Body of pancreas (tissue), 4 donors: ENCODE measurements at regions not wholly inside any gene's neighbourhood (a gene's known extent, or its start where the extent isn't known, plus 50 kb on each side); places are given as distances from the start of the nearest gene placed in this dataset.

Source experiments
- ATAC-seq: fragments of 150-250 bp; one replicate; pipeline ENCODE4 v1.9.1; 2016
- DNase-seq, 4 donors: peaks; one replicate each; pipeline ENCODE4 v3.0.0-alpha.2; 2019
- H3K27ac ChIP-seq, 4 donors: fragments of 200-600 bp; sonication (generic); 1 replicate in 3 of 4; 2 replicates in 1 of 4; pipeline versions ENCODE4 v1.5.1 to v1.6.1; 2016 to 2019; ENCODE audit warnings: mild to moderate bottlenecking in 1 of 4, mixed read lengths in 1 of 4, moderate library complexity in 1 of 4
- H3K27me3 ChIP-seq, 2 donors: fragments of 200-600 bp; sonication (generic); one replicate each; pipeline ENCODE4 v1.6.0; 2016; ENCODE audit warnings: mild to moderate bottlenecking in 1 of 2
- H3K36me3 ChIP-seq, 2 donors: fragments of 200-600 bp; sonication (generic); replicated peaks in 1 of 2; 2 replicates each; pipeline ENCODE4 v1.5.1; 2016; ENCODE audit warnings: low read depth in 2 of 2; ENCODE audit not compliant: insufficient read depth in 1 of 2
- H3K4me1 ChIP-seq: fragments of 200-600 bp; sonication (generic); one replicate; pipeline ENCODE4 v1.6.0; 2016
- H3K4me3 ChIP-seq, 2 donors: fragments of 200-600 bp; sonication (generic); 1 replicate in 1 of 2; 2 replicates in 1 of 2; pipeline ENCODE4 v1.5.1; 2016 to 2019
- H3K9me3 ChIP-seq, 3 donors: fragments of 200-600 bp; sonication (generic); 1 replicate in 2 of 3; 2 replicates in 1 of 3; pipeline ENCODE4 v1.5.1; 2016
- POLR2A ChIP-seq, 3 donors: fragments of 450-650 bp; IDR thresholded peaks; one replicate each; pipeline ENCODE4 v1.6.1; 2016; ENCODE audit warnings: antibody characterized with exemption in 3 of 3, mild to moderate bottlenecking in 2 of 3
- WGBS, 2 donors: methylation state at CpG; one replicate each; pipeline ENCODE4 v1.1.5; 2017; 5-methylcytosine and 5-hydroxymethylcytosine counted together
- intact Hi-C: fragments of 100-400 bp; cut with DNase I; formaldehyde crosslinking; loops from one replicate; pipeline ENCODE4 v1.15.1; 2023
- TF ChIP-seq, protein P1 (sequence below), 7 experiments: fragments of 450-650 bp in 4 of 7; fragments of 200-600 bp in 3 of 7; sonication (generic) in 3 of 7; IDR thresholded peaks; one replicate each; pipeline ENCODE4 v1.5.1; 2016 to 2019; ENCODE audit warnings: antibody characterized with exemption in 7 of 7

GRCh38 chr3:27827041-27827440 lies 104.9 kb upstream of the EOMES start:
- WGBS, 2 donors: 40 to 52% methylated on average over 3 of the region's 3 CpGs
- H3K36me3 ChIP-seq: no peaks in the 10 kb centered on the region
- intact Hi-C loops: no loop called here
- ATAC-seq (no peak), DNase-seq (no peak)
- H3K27me3 ChIP-seq: no peaks in the 10 kb centered on the region
- H3K4me3 ChIP-seq: no peak overlapping the region
- TF ChIP-seq POLR2A (IDR thresholded peaks at IDR 0.05): no peak
- TF ChIP-seq, protein P1, sequence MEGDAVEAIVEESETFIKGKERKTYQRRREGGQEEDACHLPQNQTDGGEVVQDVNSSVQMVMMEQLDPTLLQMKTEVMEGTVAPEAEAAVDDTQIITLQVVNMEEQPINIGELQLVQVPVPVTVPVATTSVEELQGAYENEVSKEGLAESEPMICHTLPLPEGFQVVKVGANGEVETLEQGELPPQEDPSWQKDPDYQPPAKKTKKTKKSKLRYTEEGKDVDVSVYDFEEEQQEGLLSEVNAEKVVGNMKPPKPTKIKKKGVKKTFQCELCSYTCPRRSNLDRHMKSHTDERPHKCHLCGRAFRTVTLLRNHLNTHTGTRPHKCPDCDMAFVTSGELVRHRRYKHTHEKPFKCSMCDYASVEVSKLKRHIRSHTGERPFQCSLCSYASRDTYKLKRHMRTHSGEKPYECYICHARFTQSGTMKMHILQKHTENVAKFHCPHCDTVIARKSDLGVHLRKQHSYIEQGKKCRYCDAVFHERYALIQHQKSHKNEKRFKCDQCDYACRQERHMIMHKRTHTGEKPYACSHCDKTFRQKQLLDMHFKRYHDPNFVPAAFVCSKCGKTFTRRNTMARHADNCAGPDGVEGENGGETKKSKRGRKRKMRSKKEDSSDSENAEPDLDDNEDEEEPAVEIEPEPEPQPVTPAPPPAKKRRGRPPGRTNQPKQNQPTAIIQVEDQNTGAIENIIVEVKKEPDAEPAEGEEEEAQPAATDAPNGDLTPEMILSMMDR (IDR thresholded peaks at IDR 0.05): no peak
- H3K4me1 ChIP-seq: no peaks in the 10 kb centered on the region
- no peak overlapping the region for H3K27ac ChIP-seq
- H3K9me3 ChIP-seq: no peaks in the 10 kb centered on the region

DNA sequence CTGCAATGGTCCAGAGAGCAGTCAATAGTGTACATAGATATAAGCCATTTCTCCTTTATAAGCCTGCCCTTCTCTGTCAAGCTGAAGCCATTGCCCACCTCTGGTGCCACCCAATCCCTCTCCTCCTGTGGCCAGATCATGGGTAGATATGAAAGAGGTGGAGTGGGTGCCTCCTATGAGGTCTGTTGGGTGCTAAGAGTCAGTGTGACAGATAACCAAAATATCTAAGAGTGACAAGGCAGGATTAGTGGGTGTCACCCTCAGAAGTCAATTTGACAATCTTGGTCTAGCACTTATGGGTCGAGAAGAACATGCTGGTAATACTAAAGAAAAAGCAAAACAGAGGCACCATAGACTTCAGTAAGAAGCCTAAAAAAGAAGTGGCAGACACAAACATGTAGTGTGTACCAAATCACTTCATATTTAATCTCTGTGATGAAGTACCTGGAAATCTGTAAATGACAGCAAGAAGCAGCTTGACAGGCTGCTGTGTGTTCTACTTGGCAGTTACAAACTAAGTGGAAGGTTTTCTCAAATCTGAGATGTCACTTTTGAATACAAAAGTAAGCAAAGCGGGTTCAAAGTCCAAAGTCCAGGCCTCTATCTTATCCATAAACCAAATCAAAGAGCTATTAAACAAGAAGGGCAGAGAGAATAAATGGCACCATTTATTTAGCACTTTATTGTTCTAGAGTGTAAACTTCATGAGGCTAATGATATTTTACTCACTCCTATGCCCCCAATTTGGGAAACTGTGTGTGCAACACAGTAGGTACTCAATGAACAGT lies 118.9 kb upstream of the EOMES start:
- no peaks in the 10 kb centered on the region for H3K9me3 ChIP-seq
- H3K4me1 ChIP-seq: peaks cover 8% of the 10 kb centered on the region
- H3K27ac ChIP-seq: no peak overlapping the region
- no peak overlapping the region for H3K4me3 ChIP-seq
- intact Hi-C loops: no loop called here
- no peak for TF ChIP-seq POLR2A (IDR thresholded peaks at IDR 0.05)
- TF ChIP-seq, protein P1 (IDR thresholded peaks at IDR 0.05): no peak
- ATAC-seq (peak; percentile 24), DNase-seq (no peak)
- no peaks in the 10 kb centered on the region for H3K36me3 ChIP-seq
- 41 to 45% methylated on average over 2 of the region's 2 CpGs for WGBS, 2 donors
- H3K27me3 ChIP-seq: no peaks in the 10 kb centered on the region

DNA sequence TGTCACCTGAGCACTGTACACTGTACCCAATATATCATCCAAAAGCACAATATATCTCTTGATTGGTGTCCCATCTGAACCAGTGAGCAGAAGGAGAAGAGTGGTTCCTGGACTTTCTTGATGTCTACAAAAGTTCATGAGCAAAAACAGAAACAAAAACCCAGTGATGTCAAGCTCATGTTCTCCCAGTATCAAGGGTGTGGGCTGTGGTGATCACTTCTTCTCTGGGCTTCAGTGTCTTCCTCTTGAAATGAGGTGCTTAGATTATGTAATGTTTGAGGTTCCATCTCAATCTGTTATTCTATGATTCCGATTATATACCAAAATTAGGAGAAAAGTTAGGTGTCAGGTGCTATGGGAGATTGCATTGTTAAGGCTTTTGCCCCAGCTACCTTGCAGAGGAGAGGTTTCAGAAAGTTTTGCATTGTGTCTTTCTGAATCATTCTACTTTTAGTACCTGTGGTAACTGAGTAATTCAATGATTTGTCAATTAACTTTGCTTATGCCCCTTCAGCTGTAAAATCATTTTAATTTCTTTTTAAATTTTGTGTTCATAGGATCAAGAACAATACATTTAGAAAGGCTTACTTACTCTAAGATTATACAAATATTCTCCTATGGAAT lies 122.0 kb upstream of the EOMES start:
- no peak for TF ChIP-seq POLR2A (IDR thresholded peaks at IDR 0.05)
- TF ChIP-seq, protein P1 (IDR thresholded peaks at IDR 0.05): no peak
- ATAC-seq: no peak
- WGBS, 2 donors: 41 to 56% methylated on average over 1 of the region's 1 CpG
- Histone ChIP-seq H3K27ac (no peak overlapping the region), H3K4me3 (no peak overlapping the region), H3K27me3 (no peaks in the 10 kb centered on the region), H3K36me3 (no peaks in the 10 kb centered on the region), H3K4me1 (peaks cover 8% of the 10 kb centered on the region), H3K9me3 (no peaks in the 10 kb centered on the region)
- intact Hi-C loops: no loop called here
- DNase-seq: no peak

DNA sequence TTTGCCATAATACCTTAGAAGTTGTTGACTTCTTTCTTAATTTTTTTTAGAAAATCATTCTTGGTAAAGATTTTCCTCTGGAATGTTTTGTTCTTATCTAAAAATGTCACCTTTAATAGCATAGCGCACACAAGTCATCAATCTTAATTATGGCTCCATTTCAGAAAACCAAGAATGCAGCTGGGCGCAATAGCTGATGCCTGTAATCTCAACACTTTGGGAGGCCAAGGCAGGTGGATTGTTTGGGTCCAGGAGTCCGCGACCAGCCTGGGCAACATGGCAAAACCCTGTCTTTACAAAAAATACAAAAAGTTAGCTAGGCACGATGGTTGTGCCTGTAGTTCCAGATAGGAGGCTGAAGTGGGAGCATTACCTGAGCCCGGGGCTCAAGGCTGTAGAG lies 125.6 kb upstream of the EOMES start:
- TF ChIP-seq, protein P1 (IDR thresholded peaks at IDR 0.05): no peak
- no peak for TF ChIP-seq POLR2A (IDR thresholded peaks at IDR 0.05)
- peak overlapping the region in 1 of 4 donors; percentile 56 for H3K27ac ChIP-seq
- DNase-seq (peak in 2 of 4 donors; percentile 12), ATAC-seq (peak; percentile 50)
- H3K27me3 ChIP-seq: no peaks in the 10 kb centered on the region
- H3K4me3 ChIP-seq: no peak overlapping the region
- H3K4me1 ChIP-seq: no peaks in the 10 kb centered on the region
- WGBS, 2 donors: 28 to 31% methylated on average over 6 of the region's 6 CpGs
- H3K36me3 ChIP-seq: no peaks in the 10 kb centered on the region
- H3K9me3 ChIP-seq: peaks cover 0 to 5% (median 0%) of the 10 kb centered on the region in 3 donors
- intact Hi-C loops: no loop called here
